ENCODE measurements at regions not wholly inside any gene's neighbourhood (a gene's known extent, or its start where the extent isn't known, plus 50 kb on each side); places are given as distances from the start of the nearest gene placed in this dataset.

GRCh38 chr4:32207456-32207855 is 1487.3 kb downstream of the PCDH7 start:
- no peaks in the 10 kb centered on the region for H3K36me3 Mint-ChIP-seq (ENCODE audit: low read depth)
- H3K36me3 ChIP-seq (ENCODE audit: insufficient read depth, low read length), result no peaks in the 10 kb centered on the region
- no peak overlapping the region for H3K4me3 ChIP-seq (ENCODE audit: low read length)
- intact Hi-C loops (cut with DNase I, micrococcal nuclease), result no loop called here
- H3K27me3 Mint-ChIP-seq, result no peaks in the 10 kb centered on the region
- CTCF ChIA-PET, result no interaction called here
- no peaks in the 10 kb centered on the region for H3K4me1 Mint-ChIP-seq (ENCODE audit: low read depth)
- no peak for TF ChIP-seq CTCF (IDR thresholded peaks at IDR 0.05)
- H3K4me1 ChIP-seq (ENCODE audit: insufficient read depth, low read length), result no peaks in the 10 kb centered on the region
- H3K27ac ChIP-seq (ENCODE audit: low read depth in 1 of 2, low read length in 2 of 2), result no peak overlapping the region
- H3K4me3 Mint-ChIP-seq, result no peak overlapping the region
- H3K9me3 Mint-ChIP-seq, result peaks cover 22% of the 10 kb centered on the region
- H3K27me3 ChIP-seq (ENCODE audit: control insufficient read depth in 1 of 2, insufficient read depth in 2 of 2, low read length in 2 of 2), result no peaks in the 10 kb centered on the region
- no peak for ATAC-seq (ENCODE audit: poor library complexity)
- DNase-seq, result no peak
- no peak overlapping the region for H3K27ac Mint-ChIP-seq
- POLR2A ChIA-PET, result no interaction called here
- peaks cover 0 to 9% of the 10 kb centered on the region in 2 experiments for H3K9me3 ChIP-seq (ENCODE audit: control insufficient read depth in 1 of 2, insufficient read depth in 1 of 2, low read length in 2 of 2)

- Mint-ChIP-seq H3K9me3 (peaks cover 12% of the 10 kb centered on the region), H3K36me3 (ENCODE audit: low read depth) (no peaks in the 10 kb centered on the region), H3K4me1 (ENCODE audit: low read depth) (no peaks in the 10 kb centered on the region), H3K27ac (no peak overlapping the region), H3K4me3 (no peak overlapping the region), H3K27me3 (no peaks in the 10 kb centered on the region)
- POLR2A ChIA-PET, result no interaction called here
- no peak overlapping the region for H3K4me3 ChIP-seq (ENCODE audit: low read length)
- no peaks in the 10 kb centered on the region for H3K4me1 ChIP-seq (ENCODE audit: insufficient read depth, low read length)
- intact Hi-C loops (cut with DNase I, micrococcal nuclease), result no loop called here
- no peak for TF ChIP-seq CTCF (IDR thresholded peaks at IDR 0.05)
- H3K36me3 ChIP-seq (ENCODE audit: insufficient read depth, low read length), result no peaks in the 10 kb centered on the region
- no peaks in the 10 kb centered on the region for H3K27me3 ChIP-seq (ENCODE audit: control insufficient read depth in 1 of 2, insufficient read depth in 2 of 2, low read length in 2 of 2)
- CTCF ChIA-PET, result interaction anchor here (0.5 kb wide), 1 partner anchor 21 kb away, joined by 3 read pairs; no protein-coding TSS in a partner anchor
- H3K9me3 ChIP-seq (ENCODE audit: control insufficient read depth in 1 of 2, insufficient read depth in 1 of 2, low read length in 2 of 2), result peaks cover 0 to 20% of the 10 kb centered on the region in 2 experiments
- no peak overlapping the region for H3K27ac ChIP-seq (ENCODE audit: low read depth in 1 of 2, low read length in 2 of 2)
- ATAC-seq (ENCODE audit: poor library complexity) (no peak), DNase-seq (peak in 1 of 14 experiments; percentile 3)
These were observed 1495.1 kb downstream of the PCDH7 start for GRCh38 chr4:32215277-32215676.

- Histone ChIP-seq H3K4me1 (ENCODE audit: insufficient read depth, low read length) (no peaks in the 10 kb centered on the region), H3K4me3 (ENCODE audit: low read length) (no peak overlapping the region), H3K27me3 (ENCODE audit: control insufficient read depth in 1 of 2, insufficient read depth in 2 of 2, low read length in 2 of 2) (no peaks in the 10 kb centered on the region), H3K36me3 (ENCODE audit: insufficient read depth, low read length) (no peaks in the 10 kb centered on the region), H3K9me3 (ENCODE audit: control insufficient read depth in 1 of 2, insufficient read depth in 1 of 2, low read length in 2 of 2) (peaks cover 0 to 20% of the 10 kb centered on the region in 2 experiments), H3K27ac (ENCODE audit: low read depth in 1 of 2, low read length in 2 of 2) (no peak overlapping the region)
- no peak for TF ChIP-seq CTCF (IDR thresholded peaks at IDR 0.05)
- Mint-ChIP-seq H3K27ac (no peak overlapping the region), H3K4me3 (no peak overlapping the region), H3K27me3 (no peaks in the 10 kb centered on the region), H3K9me3 (peaks cover 9% of the 10 kb centered on the region), H3K36me3 (ENCODE audit: low read depth) (no peaks in the 10 kb centered on the region), H3K4me1 (ENCODE audit: low read depth) (no peaks in the 10 kb centered on the region)
- ChIA-PET POLR2A (no interaction called here), CTCF (no interaction called here)
- no peak for ATAC-seq (ENCODE audit: poor library complexity)
- intact Hi-C loops (cut with DNase I, micrococcal nuclease), result no loop called here
- DNase-seq, result no peak
These were observed 1496.3 kb downstream of the PCDH7 start for GRCh38 chr4:32216502-32216901.
